ENCODE measurements at regions not wholly inside any gene's neighbourhood (a gene's known extent, or its start where the extent isn't known, plus 50 kb on each side); places are given as distances from the start of the nearest gene placed in this dataset.

DNA sequence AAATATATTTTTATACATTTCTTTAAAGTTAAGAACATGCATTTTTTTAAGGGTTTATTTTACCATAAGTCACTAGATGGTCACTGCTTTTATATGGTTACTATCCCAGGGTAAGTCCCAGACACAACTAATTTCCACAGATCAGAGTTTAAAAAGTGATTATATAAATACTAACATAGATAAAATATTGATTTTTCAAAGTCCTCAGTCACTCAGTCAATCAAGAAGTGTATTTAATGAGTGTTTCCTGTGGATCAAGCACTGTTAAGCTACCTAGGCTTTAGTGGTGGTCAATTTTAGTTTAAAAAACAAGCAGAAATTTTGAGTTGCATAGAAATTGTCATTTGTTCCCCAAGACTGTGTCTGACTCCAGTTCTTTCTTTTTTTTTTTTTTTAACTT is 399.5 kb upstream of the SYNCRIP start:
- TF ChIP-seq YY1 (IDR thresholded peaks at IDR 0.05; ENCODE audit: insufficient read depth, insufficient read length), result no peak
- TF ChIP-seq ZNF274 (IDR thresholded peaks at IDR 0.05; ENCODE audit: low read depth, low read length), result no peak
- no peak for TF ChIP-seq SUZ12 (IDR thresholded peaks at IDR 0.05; ENCODE audit: extremely low read depth, insufficient read depth, insufficient read length)

Data from NT2/D1 (cell line).